A673 (cell line): ENCODE measurements at regions not wholly inside any gene's neighbourhood (a gene's known extent, or its start where the extent isn't known, plus 50 kb on each side); places are given as distances from the start of the nearest gene placed in this dataset.

ENCODE experiments used
- EZH2 ChIP-seq: fragments of 200-600 bp; sonication (generic); IDR thresholded peaks from 2 replicates; pipeline ENCODE4 v1.6.1; 2017; ENCODE audit warnings: borderline replicate concordance, low read depth, mild to moderate bottlenecking, mixed read lengths, antibody characterized with exemption, low read length; ENCODE audit not compliant: poor library complexity, severe bottlenecking
- TF ChIP-seq, protein P1 (sequence below): fragments of 300-800, 200-600 bp; sonication (generic); conservative IDR thresholded peaks from 2 replicates; pipeline ENCODE4 v1.5.1; 2017; ENCODE audit warnings: low read depth, mild to moderate bottlenecking, antibody characterized with exemption, low read length, moderate library complexity, mixed read lengths

DNA sequence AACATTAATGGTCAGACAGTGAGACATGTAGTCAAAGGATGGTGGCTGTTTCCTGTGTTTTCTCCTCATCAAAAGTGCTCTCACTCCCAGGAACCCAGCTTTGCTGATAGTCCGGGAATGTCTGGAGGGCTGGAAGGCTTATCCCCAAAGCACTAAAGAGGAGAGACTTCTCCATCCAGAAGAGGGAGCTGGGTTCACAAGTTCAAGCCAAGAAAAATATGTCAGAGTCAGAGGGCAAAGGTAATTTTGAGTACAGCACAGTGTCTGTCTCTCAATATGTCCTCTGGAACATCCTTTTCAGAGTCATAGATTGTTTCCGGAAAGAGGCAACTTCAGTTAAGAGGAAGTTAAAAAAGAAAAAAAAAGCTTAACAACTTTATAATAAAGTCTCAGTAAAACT is 281.5 kb upstream of the PHYHIPL start:
- TF ChIP-seq, protein P1, sequence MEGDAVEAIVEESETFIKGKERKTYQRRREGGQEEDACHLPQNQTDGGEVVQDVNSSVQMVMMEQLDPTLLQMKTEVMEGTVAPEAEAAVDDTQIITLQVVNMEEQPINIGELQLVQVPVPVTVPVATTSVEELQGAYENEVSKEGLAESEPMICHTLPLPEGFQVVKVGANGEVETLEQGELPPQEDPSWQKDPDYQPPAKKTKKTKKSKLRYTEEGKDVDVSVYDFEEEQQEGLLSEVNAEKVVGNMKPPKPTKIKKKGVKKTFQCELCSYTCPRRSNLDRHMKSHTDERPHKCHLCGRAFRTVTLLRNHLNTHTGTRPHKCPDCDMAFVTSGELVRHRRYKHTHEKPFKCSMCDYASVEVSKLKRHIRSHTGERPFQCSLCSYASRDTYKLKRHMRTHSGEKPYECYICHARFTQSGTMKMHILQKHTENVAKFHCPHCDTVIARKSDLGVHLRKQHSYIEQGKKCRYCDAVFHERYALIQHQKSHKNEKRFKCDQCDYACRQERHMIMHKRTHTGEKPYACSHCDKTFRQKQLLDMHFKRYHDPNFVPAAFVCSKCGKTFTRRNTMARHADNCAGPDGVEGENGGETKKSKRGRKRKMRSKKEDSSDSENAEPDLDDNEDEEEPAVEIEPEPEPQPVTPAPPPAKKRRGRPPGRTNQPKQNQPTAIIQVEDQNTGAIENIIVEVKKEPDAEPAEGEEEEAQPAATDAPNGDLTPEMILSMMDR, result no peak
- no peak for TF ChIP-seq EZH2
